ENCODE measurements at regions not wholly inside any gene's neighbourhood (a gene's known extent, or its start where the extent isn't known, plus 50 kb on each side); places are given as distances from the start of the nearest gene placed in this dataset.
"Not testable (repeated sequence)": the region's sequence is repeated elsewhere in the genome, so short reads cannot be mapped to it uniquely, and the experiment has no call there.

DNA sequence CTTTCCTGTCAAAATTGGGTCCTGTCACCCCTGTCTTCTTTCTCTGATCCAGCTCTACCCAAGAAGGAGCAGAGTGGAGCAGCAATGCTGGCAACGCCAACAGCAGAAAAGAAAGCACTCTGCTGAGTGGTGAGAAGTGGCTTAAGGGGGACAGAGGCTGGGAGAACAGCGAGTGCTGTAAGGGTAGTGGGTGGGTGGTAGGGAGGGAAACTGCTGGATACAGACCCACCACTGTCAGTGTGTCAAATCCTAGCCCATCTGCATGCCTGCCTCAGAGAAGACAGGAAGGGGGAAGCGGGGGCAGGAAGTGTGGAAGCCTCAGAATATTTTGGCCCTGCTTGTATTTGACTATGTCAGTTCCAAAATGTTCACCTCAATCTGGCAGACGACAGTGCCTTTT lies 170.4 kb upstream of the MAST4 start:
- no peak for DNase-seq

DNA sequence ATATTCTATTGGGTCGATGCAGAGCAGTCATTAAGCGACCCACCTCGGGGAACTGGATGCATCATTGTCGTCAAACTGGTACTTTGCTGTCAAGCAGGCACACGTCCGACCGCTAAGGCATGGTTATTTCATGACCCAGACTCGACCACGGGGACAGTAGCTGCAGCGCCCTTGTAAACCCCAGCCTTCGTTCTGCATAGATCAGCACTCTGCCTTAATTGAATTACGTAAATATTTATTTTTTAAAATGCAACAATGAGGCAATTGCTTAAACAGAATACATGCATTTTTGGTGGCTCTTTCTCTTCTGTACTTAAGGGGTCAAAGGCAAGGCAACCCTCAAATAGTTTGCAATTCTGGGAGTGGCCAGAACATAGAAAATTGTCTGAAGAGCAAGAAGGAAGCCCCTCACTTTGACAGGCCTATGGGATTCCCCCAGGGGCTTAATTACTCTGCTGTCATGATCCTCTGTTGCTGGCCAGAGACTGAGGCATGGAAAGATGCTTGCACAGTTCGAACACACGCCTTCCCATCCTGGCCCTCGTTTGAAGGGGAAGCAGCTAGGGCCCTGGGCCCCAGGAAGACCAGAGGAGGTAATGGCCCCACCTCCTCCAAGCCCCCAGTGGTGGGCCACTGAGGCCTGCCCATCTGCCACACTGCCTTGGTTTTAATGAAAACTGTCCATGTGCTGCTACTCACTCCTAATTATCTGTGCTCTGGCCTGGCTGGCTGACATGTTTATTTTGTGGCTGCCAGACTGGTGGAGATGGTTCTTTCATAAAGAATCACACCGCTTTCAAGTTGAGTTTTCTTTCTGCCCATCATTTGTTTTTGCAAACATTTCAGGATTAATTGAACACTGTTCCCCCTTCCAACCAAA lies 169.7 kb upstream of the MAST4 start:
- no peak for DNase-seq

DNA sequence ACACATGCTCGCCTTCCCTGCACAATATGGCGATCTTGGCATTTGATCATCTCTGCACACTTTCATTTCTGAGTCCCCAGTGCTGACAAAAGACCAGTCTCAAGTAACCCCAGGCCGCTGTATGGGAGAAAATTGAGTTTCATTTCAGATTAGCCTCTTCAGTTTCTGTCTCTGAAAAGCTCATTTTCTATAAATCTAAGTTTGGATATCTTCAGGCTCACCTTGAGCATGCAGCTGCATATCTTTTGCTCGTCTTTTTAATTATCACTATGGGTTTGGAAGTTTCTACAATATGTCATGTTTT lies 169.1 kb upstream of the MAST4 start:
- no peak for DNase-seq

DNA sequence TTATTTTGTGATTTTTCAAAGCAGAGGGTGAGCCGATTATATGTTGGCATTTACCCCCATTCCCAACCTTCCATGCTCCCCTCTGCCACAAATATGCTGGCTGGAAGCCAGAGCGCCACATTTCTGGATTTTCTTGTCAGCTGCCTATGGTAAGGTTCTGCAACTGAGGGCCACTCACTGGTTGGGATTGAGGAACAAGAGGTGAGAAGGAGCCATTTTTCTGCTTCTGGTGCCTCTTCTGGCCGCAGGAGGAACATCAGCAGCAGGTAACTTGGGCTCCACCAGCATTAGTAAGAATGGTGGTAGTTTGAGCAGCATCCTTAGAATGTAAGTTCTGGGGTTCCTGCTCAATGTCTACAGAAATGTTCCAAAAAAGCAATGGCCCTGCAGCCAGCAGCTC lies 159.5 kb upstream of the MAST4 start:
- DNase-seq: no peak

DNA sequence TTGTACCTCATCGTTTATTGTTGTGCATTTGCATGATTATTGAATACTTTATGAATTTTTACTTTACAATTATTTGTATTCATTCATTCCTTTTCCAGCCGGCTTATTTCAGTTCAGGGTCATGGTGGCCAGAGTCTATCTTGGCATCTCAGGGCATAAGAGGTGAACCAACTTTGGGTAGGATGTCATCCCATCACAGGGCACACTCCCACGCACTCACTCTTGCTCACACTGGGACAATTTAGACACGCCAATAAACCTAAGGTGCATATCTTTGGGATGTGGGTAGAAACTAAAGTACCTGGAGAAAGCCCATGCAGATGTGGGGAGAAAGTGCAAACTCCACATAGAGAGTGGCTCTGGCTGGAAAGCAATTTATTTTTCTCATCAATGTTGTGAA lies 158.1 kb upstream of the MAST4 start:
- no peak for DNase-seq

DNA sequence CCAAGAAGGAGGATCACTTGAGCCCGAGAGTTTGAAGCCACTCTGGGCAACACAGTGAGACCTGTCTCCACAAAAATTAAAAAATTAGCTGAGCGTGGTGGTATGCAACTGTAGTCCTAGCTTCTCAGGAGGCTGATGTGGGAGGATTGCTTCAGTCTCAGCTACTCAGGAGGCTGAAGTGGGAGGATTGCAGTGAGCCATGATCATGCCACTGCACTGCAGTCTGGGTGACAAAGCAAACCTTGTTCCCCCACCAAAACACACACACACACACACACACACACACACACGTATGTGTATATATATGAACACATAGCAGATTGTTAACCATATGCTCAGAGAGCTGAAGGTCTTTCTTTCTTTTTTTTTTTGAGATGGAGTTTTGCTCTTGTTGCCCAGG lies 157.5 kb upstream of the MAST4 start:
- no peak for DNase-seq

DNA sequence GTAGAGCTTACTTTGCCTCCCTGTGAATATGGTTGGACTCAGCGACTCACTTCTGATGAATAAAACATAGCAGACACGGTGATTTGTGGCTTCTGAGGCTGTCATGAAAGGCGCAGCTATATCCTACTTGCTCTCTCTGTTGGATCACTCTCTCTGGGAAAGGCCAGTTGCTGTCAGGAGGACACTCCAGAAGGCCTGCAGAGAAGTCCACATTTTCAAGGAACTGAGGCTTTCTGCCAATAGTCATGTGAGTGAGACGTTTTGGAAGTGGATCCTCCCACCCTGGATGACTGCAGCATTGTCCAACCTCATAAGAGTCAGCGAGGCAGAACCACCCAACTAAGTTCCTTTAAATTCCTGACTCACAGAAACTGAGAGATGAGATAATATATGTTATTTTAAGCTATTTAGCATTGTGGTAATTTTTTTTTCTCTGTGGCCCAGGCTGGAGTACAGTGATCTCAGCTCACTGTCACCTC lies 156.0 kb upstream of the MAST4 start:
- peak; percentile 84 for DNase-seq

DNA sequence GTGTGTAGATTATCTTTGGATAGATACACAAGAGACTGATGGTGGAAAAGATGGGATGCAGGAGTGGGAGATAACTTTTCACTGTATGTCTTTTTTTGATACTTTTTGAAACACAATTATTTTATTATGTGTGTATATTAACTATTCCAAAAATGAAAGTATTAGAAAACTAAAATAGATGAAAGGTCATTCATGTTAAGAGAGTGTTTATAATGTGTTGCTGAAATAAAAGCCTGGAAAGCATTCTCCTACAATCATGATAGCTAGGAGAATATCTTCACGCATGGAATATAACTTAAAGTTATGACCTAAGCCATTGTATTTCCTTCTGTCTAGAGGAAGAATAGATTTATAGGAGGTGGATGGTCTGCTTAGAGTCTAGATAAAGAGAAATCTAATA lies 154.8 kb upstream of the MAST4 start:
- DNase-seq: no peak

DNA sequence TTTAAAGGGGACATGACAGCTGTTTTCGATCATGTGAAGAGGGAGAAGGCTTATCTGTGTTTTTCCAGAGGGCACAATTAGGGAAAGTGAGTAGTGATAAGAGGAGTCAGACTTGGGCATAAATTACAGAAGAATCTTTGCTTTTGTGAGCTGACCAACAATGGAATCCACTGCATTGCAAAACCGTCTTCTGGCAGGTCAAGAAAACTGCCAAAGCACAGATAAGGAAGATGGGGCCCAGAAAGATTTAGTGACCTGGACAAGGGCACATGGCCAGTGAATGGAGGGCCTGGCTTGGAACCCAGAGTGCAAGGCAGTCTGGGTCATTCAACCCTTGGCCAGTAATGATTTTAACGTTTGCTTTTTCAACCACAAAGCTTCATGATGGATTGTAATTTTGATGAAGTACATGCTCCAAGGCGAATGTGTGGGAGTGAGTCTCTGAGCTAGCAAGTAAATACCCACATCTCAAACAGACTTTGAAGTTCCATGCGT lies 153.2 kb upstream of the MAST4 start:
- DNase-seq: peak; percentile 74

DNA sequence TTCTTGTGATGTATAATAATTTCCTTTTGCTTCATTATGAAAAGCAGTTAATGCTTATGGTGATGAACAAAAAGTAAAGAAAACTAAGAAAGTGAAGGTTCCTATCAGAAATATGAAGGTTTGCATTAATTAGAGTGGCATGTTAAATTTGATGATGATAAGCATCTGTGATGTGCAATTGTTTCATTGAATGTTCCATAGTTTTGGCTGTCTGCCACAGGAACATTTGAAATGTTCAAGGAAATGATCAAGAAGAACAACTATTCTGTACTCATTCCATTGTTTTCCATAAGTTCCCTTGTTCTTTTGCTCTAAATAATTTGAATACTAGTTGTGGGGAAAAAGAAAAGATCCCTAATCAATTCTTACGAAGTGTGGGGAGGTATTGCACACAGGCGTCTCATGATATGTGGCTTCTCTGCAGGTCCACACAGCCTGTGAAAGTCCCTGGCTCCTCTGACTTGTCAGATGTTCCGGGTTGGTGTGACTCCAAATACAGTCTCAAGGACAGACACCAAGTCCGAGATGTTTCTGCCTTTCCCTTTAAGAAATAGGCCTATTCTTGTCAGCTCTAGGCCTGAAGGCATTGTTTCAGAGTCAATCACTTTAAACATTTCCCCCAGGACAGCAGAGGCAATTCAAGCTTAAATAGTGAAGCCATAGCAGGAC lies 152.6 kb upstream of the MAST4 start:
- DNase-seq: peak; percentile 26

DNA sequence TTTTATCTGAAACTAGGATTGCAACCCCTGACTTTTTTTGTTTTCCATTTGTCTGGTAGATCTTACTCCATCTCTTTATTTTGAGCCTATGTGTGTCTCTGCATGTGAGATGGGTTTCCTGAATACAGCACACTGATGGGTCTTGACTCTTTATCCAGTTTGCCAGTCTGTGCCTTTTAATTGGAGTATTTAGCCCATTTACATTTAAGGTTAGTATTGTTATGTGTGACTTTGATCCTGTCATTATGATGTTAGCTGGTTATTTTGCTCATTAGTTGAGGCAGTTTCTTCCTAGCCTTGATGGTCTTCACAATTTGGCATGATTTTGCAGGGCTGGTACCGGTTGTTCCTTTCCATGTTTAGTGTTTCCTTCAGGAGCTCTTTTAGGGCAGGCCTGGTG lies 148.1 kb upstream of the MAST4 start:
- not testable (repeated sequence) for DNase-seq

DNA sequence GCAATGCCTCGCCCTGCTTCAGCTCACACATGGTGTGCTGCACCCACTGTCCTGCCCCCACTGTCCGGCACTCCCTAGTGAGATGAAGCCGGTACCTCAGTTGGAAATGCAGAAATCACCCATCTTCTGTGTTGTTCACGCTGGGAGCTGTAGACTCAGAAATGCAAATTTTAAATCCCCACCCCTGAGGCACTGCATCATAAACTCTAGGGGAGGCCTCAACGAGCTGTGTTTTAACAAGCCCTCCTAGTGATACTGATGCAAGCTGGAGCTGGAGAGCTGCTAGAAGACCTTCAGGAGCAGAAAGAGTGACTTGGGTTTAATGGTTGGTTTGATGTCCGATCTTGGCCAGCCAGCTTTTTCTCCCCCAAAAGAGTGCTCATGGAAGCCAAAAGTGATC lies 146.0 kb upstream of the MAST4 start:
- DNase-seq: no peak

DNA sequence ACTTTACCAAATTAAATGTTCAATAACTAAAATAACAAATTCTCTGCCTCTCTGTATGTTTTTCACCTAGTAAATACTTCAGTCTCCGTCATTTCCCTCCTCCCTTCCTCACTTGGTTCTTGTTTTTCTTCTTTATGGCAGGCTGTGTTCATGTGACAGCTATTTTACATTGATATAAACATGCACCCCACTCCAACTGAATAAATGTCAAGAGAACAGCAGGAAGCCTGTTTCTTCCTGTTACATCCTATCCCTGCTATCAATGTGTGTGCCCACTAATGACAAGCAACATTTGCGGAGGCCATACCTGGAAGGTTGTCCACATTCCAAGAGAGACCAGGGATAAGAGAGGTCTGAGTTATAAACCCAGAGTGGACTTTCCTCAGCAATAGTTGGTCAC lies 145.2 kb upstream of the MAST4 start:
- DNase-seq: no peak

DNA sequence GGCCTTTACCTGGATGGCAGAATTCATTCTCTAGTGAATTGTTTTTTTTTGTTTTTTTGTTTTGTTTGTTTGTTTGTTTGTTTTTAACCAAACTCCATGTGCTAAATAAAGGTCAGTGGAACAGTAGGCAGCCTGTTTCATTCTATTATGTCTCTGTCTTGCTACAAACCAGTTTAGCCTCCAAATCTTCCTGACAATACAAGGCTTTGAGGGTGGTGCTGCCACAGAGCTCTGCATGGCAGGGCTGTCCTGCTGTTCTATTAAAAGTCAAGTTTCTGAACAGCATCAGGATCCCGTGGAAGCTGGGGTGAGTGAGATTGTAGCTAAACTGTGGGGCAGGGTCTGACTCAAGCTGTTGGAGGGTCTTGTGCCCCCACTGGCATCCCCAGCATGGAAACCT lies 144.1 kb upstream of the MAST4 start:
- no peak for DNase-seq

DNA sequence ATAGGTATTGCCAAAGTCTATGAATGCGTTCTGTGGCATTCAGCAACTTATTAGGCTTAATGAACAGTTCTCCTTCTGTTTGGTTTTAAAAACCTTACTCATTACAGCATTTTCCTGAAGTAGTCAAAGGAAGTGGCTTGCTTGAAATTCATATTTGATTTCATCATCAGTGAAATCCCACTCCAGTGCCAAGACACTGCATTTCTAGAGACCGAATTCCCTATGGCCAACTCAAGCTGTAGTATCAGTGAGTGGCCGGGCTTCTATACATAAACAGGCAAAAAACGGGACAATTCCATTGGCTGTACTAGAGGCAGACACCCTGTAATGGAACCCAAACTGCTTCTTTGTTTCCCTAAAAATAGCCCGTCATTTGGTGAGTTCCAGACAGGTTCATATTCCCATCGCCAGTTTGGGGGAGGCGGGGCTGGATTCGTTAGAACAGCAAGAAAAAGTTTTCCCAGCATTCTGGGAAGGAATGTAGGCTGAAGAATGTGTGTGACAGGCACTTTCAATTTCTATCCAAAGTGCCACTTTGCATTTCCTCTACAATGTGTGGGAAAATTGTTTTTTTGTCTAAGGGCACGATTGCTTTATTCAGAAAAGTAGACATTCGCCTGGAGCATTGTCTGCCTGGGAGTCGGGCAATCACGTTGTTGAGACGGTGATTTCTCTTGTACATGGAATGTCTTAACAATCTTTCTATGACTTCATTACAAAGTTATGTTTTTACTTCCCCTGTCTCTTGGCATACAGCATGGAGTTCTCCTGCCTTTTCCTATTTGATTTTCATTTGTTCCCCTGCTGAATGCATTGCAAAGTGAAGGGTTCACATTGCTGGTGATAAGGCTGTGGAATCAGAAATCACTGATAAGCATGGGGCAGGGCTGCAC lies 141.8 kb upstream of the MAST4 start:
- peak; percentile 55 for DNase-seq

DNA sequence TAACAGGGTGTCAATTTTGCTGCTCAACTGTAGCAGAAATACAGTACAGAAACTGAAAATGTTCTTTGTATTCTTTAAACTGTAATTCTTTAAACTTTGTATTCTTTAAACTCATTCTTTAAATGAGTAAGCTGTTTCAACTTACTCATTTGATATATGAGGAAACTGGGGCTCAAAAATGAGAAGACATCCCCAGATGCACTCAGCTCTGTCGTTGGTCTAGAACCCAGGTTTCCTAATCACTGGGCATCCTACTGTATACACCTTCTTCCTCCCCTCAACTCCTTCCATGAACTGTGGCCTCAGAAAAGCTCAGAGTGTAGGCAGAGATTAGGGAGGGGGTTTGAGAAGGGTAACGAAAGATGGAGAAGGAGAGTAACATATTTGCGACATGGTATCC lies 136.5 kb upstream of the MAST4 start:
- DNase-seq: no peak

DNA sequence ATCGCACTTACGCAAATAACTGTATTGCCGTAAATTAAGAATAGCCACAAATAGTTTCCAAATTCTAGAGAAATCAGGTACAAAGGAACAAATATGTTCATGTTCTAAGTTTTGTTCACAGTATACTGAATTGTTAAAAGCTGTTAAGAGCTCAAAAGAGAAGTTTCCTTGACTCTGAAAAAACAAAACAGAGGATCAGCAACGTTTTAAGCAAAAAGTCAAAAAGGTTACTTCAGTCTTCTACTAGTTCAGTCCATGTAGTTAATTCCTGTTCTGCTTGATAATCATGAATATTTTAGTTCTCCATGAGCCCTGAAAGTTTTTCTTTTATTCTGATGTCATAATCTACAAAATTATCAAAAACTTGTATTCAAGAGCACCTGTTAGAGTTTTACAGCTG lies 128.6 kb upstream of the MAST4 start:
- DNase-seq: no peak

DNA sequence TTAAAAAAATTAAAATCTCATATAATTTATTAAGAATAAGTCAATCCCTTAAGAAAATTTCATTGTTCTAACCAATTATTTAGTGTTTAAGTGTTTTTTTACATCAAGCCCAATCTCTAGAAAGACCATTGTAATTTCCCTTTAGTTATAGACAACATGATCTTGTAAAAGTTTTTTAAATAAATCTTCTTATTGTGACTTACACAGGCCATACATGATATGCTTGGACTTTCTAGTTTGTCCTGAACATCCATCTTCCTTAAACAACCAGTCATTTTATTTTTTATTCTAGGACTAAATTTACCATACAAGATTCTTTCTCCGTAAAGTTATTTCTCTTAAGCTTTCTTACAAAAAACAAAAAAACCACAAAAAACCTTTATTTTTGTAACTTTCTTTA lies 126.5 kb upstream of the MAST4 start:
- DNase-seq: no peak

DNA sequence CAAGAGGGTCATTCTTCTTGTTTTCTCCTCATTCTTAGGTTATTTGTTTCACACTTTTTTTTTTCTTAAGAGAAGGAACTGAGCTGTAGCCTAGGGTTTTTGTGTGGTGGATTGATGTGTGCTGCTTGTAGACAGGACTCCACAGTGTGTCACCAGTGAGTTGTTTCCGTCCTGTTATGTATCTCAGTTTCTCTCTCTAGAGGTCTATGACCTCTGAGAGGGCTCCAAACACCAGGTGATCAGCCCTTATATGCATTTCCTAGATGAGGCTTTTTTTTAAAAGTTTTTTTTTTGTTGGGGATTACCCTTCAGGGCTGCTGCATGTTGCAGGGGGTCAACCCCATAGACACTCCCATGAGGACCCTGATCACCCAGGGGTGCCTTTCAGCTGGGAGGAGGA lies 124.2 kb upstream of the MAST4 start:
- no peak for DNase-seq

DNA sequence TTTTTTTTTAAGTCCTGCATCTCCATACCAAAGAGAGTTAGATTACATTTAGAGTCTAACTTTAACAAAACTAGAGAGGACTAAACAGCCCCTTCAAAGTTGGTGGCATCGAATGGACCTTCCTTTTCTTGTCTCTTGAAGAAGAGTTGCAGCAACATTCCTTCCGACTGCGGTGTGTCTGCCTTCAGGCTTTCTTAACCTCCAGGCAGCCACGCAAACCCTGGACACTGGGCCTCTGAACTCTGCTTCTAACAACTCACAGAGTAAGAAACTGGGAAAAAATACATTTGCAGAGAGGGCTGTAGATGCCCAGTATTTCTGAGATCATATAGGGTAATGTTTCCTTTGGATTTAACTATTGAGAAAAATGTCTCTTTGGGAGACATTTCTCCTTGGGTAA lies 120.5 kb upstream of the MAST4 start:
- DNase-seq: no peak

DNA sequence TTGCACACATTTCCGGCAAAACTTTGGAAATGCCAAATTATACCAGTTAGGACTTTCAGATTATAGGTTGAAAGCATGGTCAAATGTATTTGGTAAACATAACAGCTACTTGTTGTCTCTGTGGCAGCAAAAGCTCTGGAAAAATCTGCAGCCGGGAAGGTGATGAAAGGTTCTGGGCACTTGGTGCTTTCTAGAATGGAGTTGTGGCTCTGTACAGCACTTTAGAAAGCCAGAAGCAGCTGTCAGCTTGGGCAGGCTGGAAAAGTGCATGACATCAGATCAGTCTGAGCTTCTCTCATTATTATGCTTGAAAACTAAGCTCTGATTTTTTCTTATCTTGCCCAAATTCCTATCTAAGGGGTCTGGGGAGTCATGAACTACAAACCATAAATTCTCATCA lies 118.6 kb upstream of the MAST4 start:
- DNase-seq: no peak

DNA sequence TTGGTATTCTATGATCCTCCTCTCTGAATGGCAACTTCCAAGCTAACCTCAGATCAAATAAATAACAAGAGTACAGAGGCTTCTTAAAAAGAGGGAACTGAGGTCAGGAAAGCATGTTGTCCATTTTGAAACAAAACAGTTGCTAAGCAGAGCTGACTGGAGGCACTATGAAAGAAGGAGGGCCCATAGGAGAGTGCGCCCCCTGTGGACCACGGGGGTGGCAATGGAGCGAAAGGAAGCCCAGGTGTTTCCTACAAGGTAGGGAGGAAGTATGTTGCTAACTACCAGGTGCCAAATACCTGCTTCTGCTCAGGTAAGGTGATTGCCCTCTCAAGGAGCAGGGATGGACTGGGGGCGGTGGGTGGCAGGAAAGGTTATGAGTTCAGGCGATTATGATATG lies 101.8 kb upstream of the MAST4 start:
- no peak for DNase-seq

DNA sequence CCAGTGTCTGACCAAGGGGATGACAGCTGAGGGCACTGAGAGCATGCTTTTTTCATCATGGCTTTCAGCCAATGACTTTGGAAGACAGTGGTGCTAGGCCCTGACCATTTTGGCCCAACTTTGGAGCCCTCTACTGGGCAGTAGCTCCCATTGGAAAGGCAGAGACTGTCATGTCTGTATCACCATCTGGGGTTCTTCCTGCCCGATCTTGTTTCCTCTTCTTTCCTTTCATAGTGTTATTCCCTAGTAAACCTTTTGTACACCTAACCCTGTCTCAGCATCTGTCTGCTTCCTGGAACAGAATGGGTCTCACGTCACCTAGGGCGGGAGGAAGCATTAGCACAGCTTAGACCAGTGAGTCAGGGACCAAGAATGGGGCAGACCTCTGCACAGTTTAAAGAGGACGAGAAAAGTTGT lies 97.4 kb upstream of the MAST4 start:
- peak; percentile 1 for DNase-seq
